Keratinocyte (primary cell): ENCODE measurements at regions not wholly inside any gene's neighbourhood (a gene's known extent, or its start where the extent isn't known, plus 50 kb on each side); places are given as distances from the start of the nearest gene placed in this dataset.

Source experiments
- EZH2 ChIP-seq: IDR thresholded peaks from one replicate; pipeline ENCODE4 v1.6.1; 2012; ENCODE audit warnings: inconsistent platforms, mild to moderate bottlenecking, low read length, moderate library complexity
- TF ChIP-seq, protein P1 (sequence below), 3 experiments: IDR thresholded peaks in 1 of 3; conservative IDR thresholded peaks in 1 of 3; optimal IDR thresholded peaks in 1 of 3; 2 replicates in 2 of 3; 3 replicates in 1 of 3; pipeline versions ENCODE3 to v1.5.1; 2011; ENCODE audit warnings: low read length in 3 of 3, mild to moderate bottlenecking in 3 of 3, moderate library complexity in 2 of 3, control low read depth in 1 of 3, inconsistent platforms in 1 of 3; ENCODE audit not compliant: insufficient read depth in 2 of 3; ENCODE audit errors: extremely low read depth in 1 of 3

GRCh38 chr9:74095925-74096324, 401.2 kb upstream of the RORB start:
- TF ChIP-seq, protein P1, sequence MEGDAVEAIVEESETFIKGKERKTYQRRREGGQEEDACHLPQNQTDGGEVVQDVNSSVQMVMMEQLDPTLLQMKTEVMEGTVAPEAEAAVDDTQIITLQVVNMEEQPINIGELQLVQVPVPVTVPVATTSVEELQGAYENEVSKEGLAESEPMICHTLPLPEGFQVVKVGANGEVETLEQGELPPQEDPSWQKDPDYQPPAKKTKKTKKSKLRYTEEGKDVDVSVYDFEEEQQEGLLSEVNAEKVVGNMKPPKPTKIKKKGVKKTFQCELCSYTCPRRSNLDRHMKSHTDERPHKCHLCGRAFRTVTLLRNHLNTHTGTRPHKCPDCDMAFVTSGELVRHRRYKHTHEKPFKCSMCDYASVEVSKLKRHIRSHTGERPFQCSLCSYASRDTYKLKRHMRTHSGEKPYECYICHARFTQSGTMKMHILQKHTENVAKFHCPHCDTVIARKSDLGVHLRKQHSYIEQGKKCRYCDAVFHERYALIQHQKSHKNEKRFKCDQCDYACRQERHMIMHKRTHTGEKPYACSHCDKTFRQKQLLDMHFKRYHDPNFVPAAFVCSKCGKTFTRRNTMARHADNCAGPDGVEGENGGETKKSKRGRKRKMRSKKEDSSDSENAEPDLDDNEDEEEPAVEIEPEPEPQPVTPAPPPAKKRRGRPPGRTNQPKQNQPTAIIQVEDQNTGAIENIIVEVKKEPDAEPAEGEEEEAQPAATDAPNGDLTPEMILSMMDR (optimal IDR thresholded peaks at IDR 0.05 in 1 of 3, IDR thresholded peaks at IDR 0.05 in 1 of 3, conservative IDR thresholded peaks at IDR 0.05 in 1 of 3; ENCODE audit: extremely low read depth in 1 of 3, insufficient read depth in 2 of 3, low read length in 3 of 3): no peak
- no peak for TF ChIP-seq EZH2
